H9 (cell line): ENCODE measurements at regions not wholly inside any gene's neighbourhood (a gene's known extent, or its start where the extent isn't known, plus 50 kb on each side); places are given as distances from the start of the nearest gene placed in this dataset.

Experiments
- DNase-seq: peaks from one replicate; pipeline ENCODE4 v3.0.0-alpha.2; 2017
- H2AFZ ChIP-seq: one replicate; pipeline ENCODE4 v1.6.1; 2013; ENCODE audit warnings: mild to moderate bottlenecking, low read length, control low read depth, moderate library complexity
- H2AK5ac ChIP-seq: 2 replicates; pipeline ENCODE4 v1.6.1; 2013; ENCODE audit warnings: low read length, control low read depth, mixed read lengths; ENCODE audit not compliant: insufficient read length
- H2BK120ac ChIP-seq: one replicate; pipeline ENCODE4 v1.6.1; 2013; ENCODE audit warnings: low read depth, mild to moderate bottlenecking, low read length, control low read depth, inconsistent platforms; ENCODE audit not compliant: poor library complexity, severe bottlenecking
- H2BK12ac ChIP-seq: 2 replicates; pipeline ENCODE4 v1.6.1; 2013; ENCODE audit warnings: low read length, control low read depth, mixed read lengths, low read depth; ENCODE audit not compliant: insufficient read length
- H2BK15ac ChIP-seq: 2 replicates; pipeline ENCODE4 v1.6.1; 2013; ENCODE audit warnings: low read depth, low read length, control low read depth
- H2BK20ac ChIP-seq: one replicate; pipeline ENCODE4 v1.6.1; 2013; ENCODE audit warnings: low read depth, mild to moderate bottlenecking, low read length, control low read depth, inconsistent platforms; ENCODE audit not compliant: poor library complexity, severe bottlenecking
- H2BK5ac ChIP-seq: 2 replicates; pipeline ENCODE4 v1.6.1; 2013; ENCODE audit warnings: low read length, control low read depth, mixed read lengths; ENCODE audit not compliant: insufficient read length
- H3K14ac ChIP-seq: 2 replicates; pipeline ENCODE4 v1.6.1; 2013; ENCODE audit warnings: low read length, control low read depth; ENCODE audit not compliant: insufficient read depth
- H3K18ac ChIP-seq: 2 replicates; pipeline ENCODE4 v1.6.1; 2013; ENCODE audit warnings: low read depth, mild to moderate bottlenecking, mixed read lengths, low read length, control low read depth; ENCODE audit not compliant: insufficient read length
- H3K23ac ChIP-seq: 2 replicates; pipeline ENCODE4 v1.6.1; 2013; ENCODE audit warnings: low read length, control low read depth, mixed read lengths, low read depth; ENCODE audit not compliant: insufficient read length
- H3K23me2 ChIP-seq: 2 replicates; pipeline ENCODE4 v1.6.1; 2013; ENCODE audit warnings: low read depth, mild to moderate bottlenecking, mixed read lengths, low read length, control low read depth; ENCODE audit not compliant: insufficient read length, poor library complexity, severe bottlenecking
- H3K27ac ChIP-seq: 2 replicates; pipeline ENCODE4 v1.5.1; 2013; ENCODE audit warnings: low read length, control low read depth, mixed read lengths, low read depth; ENCODE audit not compliant: insufficient read length
- H3K27me3 ChIP-seq: 2 replicates; pipeline ENCODE4 v1.6.1; 2013; ENCODE audit warnings: low read length, control low read depth, inconsistent platforms; ENCODE audit not compliant: insufficient read depth
- H3K4ac ChIP-seq: 2 replicates; pipeline ENCODE4 v1.6.1; 2013; ENCODE audit warnings: low read depth, mild to moderate bottlenecking, control low read depth, inconsistent platforms, low read length, moderate library complexity
- H3K4me1 ChIP-seq: 2 replicates; pipeline ENCODE4 v1.6.1; 2013; ENCODE audit warnings: low read length, control low read depth, inconsistent platforms; ENCODE audit not compliant: insufficient read depth
- H3K4me2 ChIP-seq: 2 replicates; pipeline ENCODE4 v1.6.1; 2013; ENCODE audit warnings: low read length, control low read depth, mixed read lengths; ENCODE audit not compliant: insufficient read length, insufficient read depth
- H3K56ac ChIP-seq: 2 replicates; pipeline ENCODE4 v1.6.1; 2013; ENCODE audit warnings: low read depth, mild to moderate bottlenecking, mixed read lengths, low read length, control low read depth; ENCODE audit not compliant: insufficient read length
- H3K79me1 ChIP-seq: 2 replicates; pipeline ENCODE4 v1.6.1; 2013; ENCODE audit warnings: low read depth, mild to moderate bottlenecking, moderate library complexity, low read length, control low read depth, inconsistent platforms; ENCODE audit not compliant: insufficient read depth, poor library complexity, severe bottlenecking
- H3K79me2 ChIP-seq: 2 replicates; pipeline ENCODE4 v1.6.1; 2013; ENCODE audit warnings: low read length, control low read depth, inconsistent platforms; ENCODE audit not compliant: insufficient read depth
- H3K9ac ChIP-seq: 2 replicates; pipeline ENCODE4 v1.6.1; 2013; ENCODE audit warnings: low read length, control low read depth, mixed read lengths; ENCODE audit not compliant: insufficient read length; ENCODE audit errors: extremely low read depth
- H3K9me3 ChIP-seq: one replicate; pipeline ENCODE4 v1.6.1; 2013; ENCODE audit warnings: low read depth, low read length, inconsistent platforms; ENCODE audit not compliant: control insufficient read depth
- H3T11ph ChIP-seq: one replicate; pipeline ENCODE4 v1.6.1; 2013; ENCODE audit warnings: mild to moderate bottlenecking, low read length, control low read depth, inconsistent platforms
- H4K20me1 ChIP-seq: one replicate; pipeline ENCODE4 v1.6.1; 2013; ENCODE audit not compliant: control insufficient read depth, insufficient read length, insufficient read depth
- H4K5ac ChIP-seq: 2 replicates; pipeline ENCODE4 v1.6.1; 2013; ENCODE audit warnings: low read depth, mild to moderate bottlenecking, mixed read lengths, low read length, control low read depth; ENCODE audit not compliant: insufficient read length
- H4K8ac ChIP-seq: replicated peaks from 2 replicates; pipeline ENCODE4 v1.6.1; 2013; ENCODE audit warnings: low read length, control low read depth, mixed read lengths, low read depth; ENCODE audit not compliant: insufficient read length
- H4K91ac ChIP-seq: 2 replicates; pipeline ENCODE4 v1.6.1; 2013; ENCODE audit warnings: low read depth, mild to moderate bottlenecking, moderate library complexity, mixed read lengths, low read length, control low read depth; ENCODE audit not compliant: insufficient read length
- H3K27ac Mint-ChIP-seq, 3 experiments: 2 replicates in 2 of 3; 3 replicates in 1 of 3; pipeline ENCODE4 v1.8.0; 2020 to 2021; ENCODE audit warnings: mixed read lengths in 3 of 3, mild to moderate bottlenecking in 1 of 3, moderate library complexity in 1 of 3
- H3K27me3 Mint-ChIP-seq: 2 replicates; pipeline ENCODE4 v1.8.0; 2021; ENCODE audit warnings: low read depth, mild to moderate bottlenecking, moderate library complexity, mixed read lengths
- H3K36me3 Mint-ChIP-seq, 3 experiments: 2 replicates in 2 of 3; 3 replicates in 1 of 3; pipeline ENCODE4 v1.8.0; 2020 to 2021; ENCODE audit warnings: low read depth in 3 of 3, mixed read lengths in 3 of 3; ENCODE audit not compliant: insufficient read depth in 1 of 3
- H3K4me1 Mint-ChIP-seq, 2 experiments: 2 replicates each; pipeline ENCODE4 v1.8.0; 2020; ENCODE audit warnings: mixed read lengths in 2 of 2
- H3K4me3 Mint-ChIP-seq, 2 experiments: 2 replicates in 1 of 2; 3 replicates in 1 of 2; pipeline ENCODE4 v1.8.0; 2020 to 2021; ENCODE audit warnings: mild to moderate bottlenecking in 2 of 2, mixed read lengths in 2 of 2, moderate library complexity in 1 of 2
- H3K9me3 Mint-ChIP-seq, 2 experiments: 2 replicates in 1 of 2; 3 replicates in 1 of 2; pipeline ENCODE4 v1.8.0; 2020; ENCODE audit warnings: mild to moderate bottlenecking in 2 of 2, mixed read lengths in 2 of 2, moderate library complexity in 1 of 2
- CTCF ChIP-seq: fragments of 200-600 bp; sonication (generic); conservative IDR thresholded peaks from 3 replicates; pipeline ENCODE4 v1.8.0; 2021; ENCODE audit warnings: antibody characterized with exemption, mild to moderate bottlenecking
- whole genome bisulfite sequencing: extraction: QIAGEN DNeasy Blood & Tissue Kit; methylation state at CpG from one replicate; pipeline ENCODE4 v1.1.7; 2013; ENCODE audit warnings: missing lambda C conversion rate, low lambda C conversion rate, mixed read lengths; ENCODE audit not compliant: insufficient read length; ENCODE audit errors: extremely low coverage; 5-methylcytosine and 5-hydroxymethylcytosine counted together

GRCh38 chr6:140537834-140538705 lies 1163.6 kb upstream of the CITED2 start:
- Histone ChIP-seq H3K4me1 (no peaks in the 10 kb centered on the region; the same call in 1 of the 2 replicates), H2BK12ac (no peak overlapping the region), H3K23me2 (no peaks in the 10 kb centered on the region), H4K91ac (no peak overlapping the region), H3K79me1 (no peaks in the 10 kb centered on the region), H2AFZ (peak overlapping the region; percentile 3), H3K56ac (no peak overlapping the region), H4K5ac (no peak overlapping the region), H3K23ac (no peak overlapping the region), H2BK5ac (no peak overlapping the region), H2BK20ac (no peak overlapping the region), H3K27ac (no peak overlapping the region), H2BK15ac (no peak overlapping the region), H2BK120ac (no peak overlapping the region), H3T11ph (no peak overlapping the region), H3K4me2 (no peak overlapping the region), H4K8ac (no peak overlapping the region), H3K14ac (no peak overlapping the region; the same call in 1 of the 2 replicates), H3K27me3 (no peaks in the 10 kb centered on the region), H3K9ac (no peak overlapping the region), H3K9me3 (no peaks in the 10 kb centered on the region), H4K20me1 (no peaks in the 10 kb centered on the region), H3K79me2 (no peaks in the 10 kb centered on the region), H3K18ac (no peak overlapping the region), H3K4ac (no peak overlapping the region), H2AK5ac (no peak overlapping the region)
- peak overlapping the region in 2 of 3 experiments; percentile 85 to 89; a peak in 6 of 7 replicates for H3K27ac Mint-ChIP-seq
- H3K4me3 Mint-ChIP-seq: no peak overlapping the region
- no peaks in the 10 kb centered on the region for H3K27me3 Mint-ChIP-seq
- no CpG with 5 or more reads among the region's 8 CpGs for WGBS
- peaks cover 9 to 26% (median 15%) of the 10 kb centered on the region in 3 experiments for H3K36me3 Mint-ChIP-seq
- no peak for TF ChIP-seq CTCF
- H3K9me3 Mint-ChIP-seq: peaks cover 21 to 22% of the 10 kb centered on the region in 2 experiments
- DNase-seq: peak; percentile 28
- H3K4me1 Mint-ChIP-seq: peaks cover 18 to 19% of the 10 kb centered on the region in 2 experiments
